HEK293 (cell line): ENCODE measurements at regions not wholly inside any gene's neighbourhood (a gene's known extent, or its start where the extent isn't known, plus 50 kb on each side); places are given as distances from the start of the nearest gene placed in this dataset.

Experiments
- CTCF ChIA-PET: fragments of 350-600 bp; formaldehyde crosslinking; extraction: SDS; loops from one replicate; lab custom pipeline; 2021; ENCODE audit warnings: antibody characterized with exemption; lab: Yijun Ruan, JAX
- POLR2A ChIA-PET: fragments of 300-600 bp; formaldehyde crosslinking; extraction: SDS; loops from one replicate; lab custom pipeline; 2020; ENCODE audit warnings: antibody characterized with exemption, inconsistent platforms; lab: Yijun Ruan, JAX
- H3K27ac ChIP-seq: fragments of 200-500 bp; sonication (Bioruptor generic); 2 replicates; pipeline ENCODE4 v1.5.1; 2014; ENCODE audit warnings: low read depth, low read length, control low read depth, inconsistent platforms; ENCODE audit errors: extremely low read depth
- H3K36me3 ChIP-seq, 2 experiments: fragments of 200-500 bp in 1 of 2; sonication (Bioruptor generic) in 1 of 2; 1 replicate in 1 of 2; 2 replicates in 1 of 2; pipeline ENCODE4 v1.5.1; 2014 to 2017; ENCODE audit warnings: inconsistent platforms in 2 of 2, low read length in 2 of 2; ENCODE audit not compliant: control insufficient read depth in 2 of 2, insufficient read depth in 1 of 2
- H3K4me1 ChIP-seq: fragments of 200-500 bp; sonication (Bioruptor generic); 2 replicates; pipeline ENCODE4 v1.5.1; 2014; ENCODE audit warnings: mild to moderate bottlenecking, low read length, inconsistent platforms; ENCODE audit not compliant: control insufficient read depth, insufficient read depth
- H3K4me3 ChIP-seq: 2 replicates; pipeline ENCODE4 v1.5.1; 2011; ENCODE audit warnings: low read depth, mild to moderate bottlenecking, control low read depth, low read length, moderate library complexity
- H3K9me3 ChIP-seq: fragments of 200-500 bp; sonication (Bioruptor generic); 2 replicates; pipeline ENCODE4 v1.5.1; 2014; ENCODE audit warnings: low read depth, low read length, inconsistent platforms; ENCODE audit not compliant: control insufficient read depth, insufficient read depth
- KLF9 ChIP-seq: fragments of 450-650 bp; formaldehyde crosslinking; IDR thresholded peaks from 2 replicates; pipeline ENCODE4 v1.5.1; 2016; ENCODE audit warnings: missing biosample characterization, missing genetic modification characterization, low read depth
- MZF1 ChIP-seq: fragments of 450-650 bp; formaldehyde crosslinking; IDR thresholded peaks from 2 replicates; pipeline ENCODE4 v1.5.1; 2017; ENCODE audit warnings: missing biosample characterization, missing genetic modification characterization, borderline replicate concordance
- PRDM2 ChIP-seq: fragments of 450-650 bp; formaldehyde crosslinking; IDR thresholded peaks from 2 replicates; pipeline ENCODE4 v1.5.1; 2016; ENCODE audit warnings: missing biosample characterization, missing genetic modification characterization, borderline replicate concordance
- SP3 ChIP-seq: fragments of 450-650 bp; formaldehyde crosslinking; IDR thresholded peaks from 2 replicates; pipeline ENCODE4 v1.5.1; 2016; ENCODE audit warnings: missing biosample characterization, missing genetic modification characterization
- SP7 ChIP-seq: fragments of 450-650 bp; formaldehyde crosslinking; IDR thresholded peaks from 2 replicates; pipeline ENCODE4 v1.5.1; 2016; ENCODE audit warnings: missing biosample characterization, missing genetic modification characterization
- WT1 ChIP-seq: fragments of 450-650 bp; formaldehyde crosslinking; IDR thresholded peaks from 2 replicates; pipeline ENCODE4 v1.5.1; 2016; ENCODE audit warnings: missing biosample characterization, missing genetic modification characterization
- ZBTB11 ChIP-seq: fragments of 450-650 bp; formaldehyde crosslinking; conservative IDR thresholded peaks from 2 replicates; pipeline ENCODE4 v1.5.1; 2016; ENCODE audit warnings: low read depth, missing biosample characterization, missing genetic modification characterization
- ZFP3 ChIP-seq: fragments of 450-650 bp; formaldehyde crosslinking; IDR thresholded peaks from 2 replicates; pipeline ENCODE4 v1.5.1; 2016; ENCODE audit warnings: low read depth, missing biosample characterization, missing genetic modification characterization
- ZFP69B ChIP-seq: fragments of 450-650 bp; formaldehyde crosslinking; IDR thresholded peaks from 2 replicates; pipeline ENCODE4 v1.5.1; 2016; ENCODE audit warnings: missing biosample characterization, missing genetic modification characterization
- ZNF146 ChIP-seq: fragments of 450-650 bp; formaldehyde crosslinking; IDR thresholded peaks from 2 replicates; pipeline ENCODE4 v1.5.1; 2016; ENCODE audit warnings: missing biosample characterization, missing genetic modification characterization
- ZNF148 ChIP-seq: fragments of 450-650 bp; formaldehyde crosslinking; IDR thresholded peaks from 2 replicates; pipeline ENCODE4 v1.5.0; 2017; ENCODE audit warnings: missing biosample characterization, missing genetic modification characterization, borderline replicate concordance
- ZNF16 ChIP-seq: fragments of 450-650 bp; formaldehyde crosslinking; IDR thresholded peaks from 2 replicates; pipeline ENCODE4 v1.5.1; 2016; ENCODE audit warnings: low read depth, missing biosample characterization, missing genetic modification characterization
- ZNF302 ChIP-seq: fragments of 450-650 bp; formaldehyde crosslinking; IDR thresholded peaks from 2 replicates; pipeline ENCODE4 v1.5.1; 2016; ENCODE audit warnings: missing biosample characterization, missing genetic modification characterization, low read depth
- ZNF311 ChIP-seq: fragments of 450-650 bp; formaldehyde crosslinking; IDR thresholded peaks from 2 replicates; pipeline ENCODE4 v1.5.1; 2017; ENCODE audit warnings: missing biosample characterization, missing genetic modification characterization, borderline replicate concordance
- ZNF473 ChIP-seq: fragments of 450-650 bp; formaldehyde crosslinking; IDR thresholded peaks from 2 replicates; pipeline ENCODE4 v1.5.1; 2017; ENCODE audit warnings: missing biosample characterization, missing genetic modification characterization
- ZNF558 ChIP-seq: fragments of 450-650 bp; formaldehyde crosslinking; IDR thresholded peaks from 2 replicates; pipeline ENCODE4 v1.5.1; 2016; ENCODE audit warnings: missing biosample characterization, missing genetic modification characterization
- ZNF626 ChIP-seq: fragments of 450-650 bp; sonication (Bioruptor Pico); formaldehyde crosslinking; IDR thresholded peaks from 2 replicates; pipeline ENCODE4 v1.5.1; 2018; ENCODE audit warnings: missing biosample characterization, missing genetic modification characterization, inconsistent platforms
- ZNF785 ChIP-seq: fragments of 450-650 bp; formaldehyde crosslinking; IDR thresholded peaks from 2 replicates; pipeline ENCODE4 v1.5.1; 2016; ENCODE audit warnings: missing biosample characterization, missing genetic modification characterization
- ZNF837 ChIP-seq: fragments of 450-650 bp; formaldehyde crosslinking; IDR thresholded peaks from 2 replicates; pipeline ENCODE4 v1.5.1; 2016; ENCODE audit warnings: missing biosample characterization, missing genetic modification characterization

- TF ChIP-seq ZNF302: no peak
- TF ChIP-seq ZFP3: no peak
- TF ChIP-seq ZNF626 (tag by site-specific recombination): no peak
- TF ChIP-seq ZNF785 (tag by site-specific recombination): no peak
- TF ChIP-seq ZNF16: no peak
- no peak for TF ChIP-seq ZNF558
- no peak for TF ChIP-seq MZF1 (tag by site-specific recombination)
- TF ChIP-seq ZFP69B (tag by site-specific recombination): no peak
These were observed 2113.1 kb upstream of the RAG2 start (continued) for GRCh38 chr11:38711110-38711509.

GRCh38 chr11:38710262-38710661 lies 2112.2 kb upstream of the RAG2 start:
- no peak overlapping the region for H3K4me3 ChIP-seq
- TF ChIP-seq ZNF837 (tag by site-specific recombination) (no peak), ZNF148 (no peak), SP7 (tag by site-specific recombination) (no peak), KLF9 (tag by site-specific recombination) (no peak), ZFP69B (tag by site-specific recombination) (no peak), ZBTB11 (tag by site-specific recombination) (no peak), SP3 (tag by site-specific recombination) (no peak), PRDM2 (no peak), ZNF311 (tag by site-specific recombination) (no peak), ZNF146 (tag by site-specific recombination) (no peak), ZNF473 (tag by site-specific recombination) (no peak), WT1 (no peak)
- ChIA-PET POLR2A (no interaction called here), CTCF (no interaction called here)
- no peaks in the 10 kb centered on the region for H3K36me3 ChIP-seq
- H3K4me1 ChIP-seq: no peaks in the 10 kb centered on the region
- H3K27ac ChIP-seq: no peak overlapping the region
- no peaks in the 10 kb centered on the region for H3K9me3 ChIP-seq
